OCI-LY3 (cell line): ENCODE measurements at regions not wholly inside any gene's neighbourhood (a gene's known extent, or its start where the extent isn't known, plus 50 kb on each side); places are given as distances from the start of the nearest gene placed in this dataset.

Experiments used
- CTCF ChIP-seq: fragments of 200-600, 300-600 bp; sonication (generic); IDR thresholded peaks from 2 replicates; pipeline ENCODE4 v1.5.1; 2014; ENCODE audit warnings: antibody characterized with exemption, low read length, low read depth
- EZH2phosphoT487 ChIP-seq: fragments of 200-600 bp; shearing (Covaris generic); IDR thresholded peaks from 2 replicates; pipeline ENCODE4 v1.6.1; 2018; ENCODE audit warnings: antibody characterized with exemption, mixed run types, low read depth

GRCh38 chr5:174617910-174618309 is 106.5 kb upstream of the MSX2 start:
- no peak for TF ChIP-seq CTCF
- no peak for TF ChIP-seq EZH2phosphoT487
